GM23248 (cell line): ENCODE measurements at regions not wholly inside any gene's neighbourhood (a gene's known extent, or its start where the extent isn't known, plus 50 kb on each side); places are given as distances from the start of the nearest gene placed in this dataset.

Source experiments
- DNase-seq: peaks from one replicate; pipeline ENCODE4 v3.0.0-alpha.2; 2015
- H2AFZ ChIP-seq: fragments of 200-600 bp; sonication (generic); 2 replicates; pipeline ENCODE4 v1.6.1; 2016; ENCODE audit warnings: antibody characterized with exemption
- H3F3A ChIP-seq: fragments of 200-600 bp; sonication (generic); 2 replicates; pipeline ENCODE4 v1.6.1; 2016; ENCODE audit warnings: mild to moderate bottlenecking, antibody characterized with exemption, mixed run types; ENCODE audit not compliant: insufficient read depth
- H3K27ac ChIP-seq: fragments of 200-600 bp; sonication (generic); 2 replicates; pipeline ENCODE4 v1.5.1; 2016; ENCODE audit warnings: mild to moderate bottlenecking
- H3K27me3 ChIP-seq: fragments of 200-600 bp; sonication (generic); replicated peaks from 2 replicates; pipeline ENCODE4 v1.6.1; 2016; ENCODE audit warnings: mild to moderate bottlenecking; ENCODE audit not compliant: insufficient read depth
- H3K36me3 ChIP-seq: fragments of 200-600 bp; sonication (generic); 2 replicates; pipeline ENCODE4 v1.6.1; 2016; ENCODE audit warnings: low read depth, mild to moderate bottlenecking
- H3K4me1 ChIP-seq: fragments of 200-600 bp; sonication (generic); 2 replicates; pipeline ENCODE4 v1.6.1; 2016; ENCODE audit warnings: mild to moderate bottlenecking; ENCODE audit not compliant: insufficient read depth
- H3K4me2 ChIP-seq: fragments of 200-600 bp; sonication (generic); one replicate; pipeline ENCODE4 v1.6.1; 2016; ENCODE audit warnings: mild to moderate bottlenecking; ENCODE audit not compliant: unreplicated experiment
- H3K4me3 ChIP-seq: fragments of 200-600 bp; sonication (generic); 2 replicates; pipeline ENCODE4 v1.5.1; 2016; ENCODE audit warnings: mild to moderate bottlenecking
- H3K79me2 ChIP-seq: fragments of 200-600 bp; sonication (generic); 2 replicates; pipeline ENCODE4 v1.6.1; 2016; ENCODE audit warnings: mild to moderate bottlenecking; ENCODE audit not compliant: insufficient read depth
- H3K9ac ChIP-seq: fragments of 200-600 bp; sonication (generic); 2 replicates; pipeline ENCODE4 v1.6.1; 2016; ENCODE audit warnings: mild to moderate bottlenecking
- H3K9me2 ChIP-seq: fragments of 200-600 bp; sonication (generic); 2 replicates; pipeline ENCODE4 v1.6.1; 2016; ENCODE audit warnings: mixed run types, mild to moderate bottlenecking, moderate library complexity; ENCODE audit not compliant: insufficient read depth
- H3K9me3 ChIP-seq: fragments of 200-600 bp; sonication (generic); one replicate; pipeline ENCODE4 v1.6.1; 2017; ENCODE audit warnings: low read depth
- H4K20me1 ChIP-seq: fragments of 200-600 bp; sonication (generic); 2 replicates; pipeline ENCODE4 v1.6.0; 2016; ENCODE audit not compliant: insufficient read depth
- EZH2 ChIP-seq: fragments of 200-600 bp; sonication (generic); IDR thresholded peaks from 2 replicates; pipeline ENCODE4 v1.6.1; 2018; ENCODE audit warnings: antibody characterized with exemption, mild to moderate bottlenecking; ENCODE audit not compliant: insufficient read depth, poor library complexity, severe bottlenecking
- EZH2phosphoT487 ChIP-seq: fragments of 200-600 bp; sonication (generic); IDR thresholded peaks from 2 replicates; pipeline ENCODE4 v1.6.1; 2018; ENCODE audit warnings: antibody characterized with exemption, moderate library complexity, mild to moderate bottlenecking, low read depth; ENCODE audit not compliant: insufficient read depth
- WGBS, 2 experiments: methylation state at CpG; one replicate each; pipeline ENCODE4 v1.1.6; 2015 to 2017; ENCODE audit warnings: low lambda C conversion rate in 2 of 2, low coverage in 1 of 2; ENCODE audit errors: missing lambda C conversion rate in 2 of 2; 5-methylcytosine and 5-hydroxymethylcytosine counted together
- in situ Hi-C: fragments of 300-500 bp; cut with MboI; formaldehyde crosslinking; loops from 2 replicates; pipeline ENCODE4 v1.15.0; 2020

GRCh38 chr11:106581399-106581798, 436.9 kb downstream of the GUCY1A2 start:
- no peaks in the 10 kb centered on the region for H3K9me3 ChIP-seq
- no peak overlapping the region for H3K27ac ChIP-seq
- H4K20me1 ChIP-seq, result no peaks in the 10 kb centered on the region
- no peak overlapping the region for H3K4me2 ChIP-seq
- TF ChIP-seq EZH2phosphoT487, result no peak
- no peak for TF ChIP-seq EZH2
- H3K79me2 ChIP-seq, result no peaks in the 10 kb centered on the region
- in situ Hi-C loops, result loop anchor here (25.0 kb wide), 2 partner anchors 419 to 456 kb away; no protein-coding TSS in a partner anchor
- H3K4me3 ChIP-seq, result no peak overlapping the region
- no peak overlapping the region for H3K9ac ChIP-seq
- DNase-seq, result no peak
- 44 to 48% methylated on average over 6 of the region's 6 CpGs for WGBS, 2 experiments
- H3F3A ChIP-seq, result no peaks in the 10 kb centered on the region
- no peaks in the 10 kb centered on the region for H3K36me3 ChIP-seq
- H3K27me3 ChIP-seq, result no peaks in the 10 kb centered on the region
- H3K9me2 ChIP-seq, result no peaks in the 10 kb centered on the region
- no peaks in the 10 kb centered on the region for H3K4me1 ChIP-seq
- H2AFZ ChIP-seq, result no peak overlapping the region

- Histone ChIP-seq H3K4me3 (no peak overlapping the region), H3K79me2 (no peaks in the 10 kb centered on the region), H3F3A (no peaks in the 10 kb centered on the region), H3K27ac (no peak overlapping the region), H3K9ac (no peak overlapping the region), H4K20me1 (no peaks in the 10 kb centered on the region), H3K27me3 (no peaks in the 10 kb centered on the region), H3K36me3 (no peaks in the 10 kb centered on the region), H3K4me1 (no peaks in the 10 kb centered on the region), H3K4me2 (no peak overlapping the region), H3K9me2 (no peaks in the 10 kb centered on the region), H3K9me3 (no peaks in the 10 kb centered on the region), H2AFZ (no peak overlapping the region)
- DNase-seq, result peak; percentile 70
- WGBS, 2 experiments, result 38 to 50% methylated on average over 5 of the region's 5 CpGs
- TF ChIP-seq EZH2phosphoT487 (no peak), EZH2 (no peak)
- in situ Hi-C loops, result loop anchor here (25.0 kb wide), 2 partner anchors 423 to 452 kb away; no protein-coding TSS in a partner anchor
Measured at GRCh38 chr11:106585061-106585460, 433.2 kb downstream of the GUCY1A2 start.

- Histone ChIP-seq H3K4me1 (no peaks in the 10 kb centered on the region), H2AFZ (no peak overlapping the region), H3K9ac (no peak overlapping the region), H3K27me3 (0 out of 2 replicates have a peak, but pooled peaks cover 5% of the 10 kb centered on the region), H3F3A (no peaks in the 10 kb centered on the region), H3K9me2 (no peaks in the 10 kb centered on the region), H3K4me3 (no peak overlapping the region), H4K20me1 (no peaks in the 10 kb centered on the region), H3K79me2 (no peaks in the 10 kb centered on the region), H3K4me2 (no peak overlapping the region), H3K27ac (no peak overlapping the region), H3K9me3 (no peaks in the 10 kb centered on the region), H3K36me3 (no peaks in the 10 kb centered on the region)
- no peak for DNase-seq
- WGBS, 2 experiments, result 42 to 47% methylated on average over 6 of the region's 6 CpGs
- TF ChIP-seq EZH2 (no peak), EZH2phosphoT487 (no peak)
- in situ Hi-C loops, result loop anchor here (25.0 kb wide), 2 partner anchors 433 to 442 kb away; no protein-coding TSS in a partner anchor
Measured at GRCh38 chr11:106594751-106595351, 423.4 kb downstream of the GUCY1A2 start.

- no peak for DNase-seq
- no peak overlapping the region for H3K9ac ChIP-seq
- WGBS, 2 experiments, result 56 to 59% methylated on average over 3 of the region's 3 CpGs
- TF ChIP-seq EZH2phosphoT487 (no peak), EZH2 (no peak)
- no peaks in the 10 kb centered on the region for H4K20me1 ChIP-seq
- no peaks in the 10 kb centered on the region for H3K4me1 ChIP-seq
- in situ Hi-C loops, result no loop called here
- no peaks in the 10 kb centered on the region for H3K9me3 ChIP-seq
- no peak overlapping the region for H3K27ac ChIP-seq
- no peak overlapping the region for H2AFZ ChIP-seq
- H3F3A ChIP-seq, result no peaks in the 10 kb centered on the region
- H3K36me3 ChIP-seq, result no peaks in the 10 kb centered on the region
- no peaks in the 10 kb centered on the region for H3K79me2 ChIP-seq
- no peak overlapping the region for H3K4me2 ChIP-seq
- H3K27me3 ChIP-seq, result no peaks in the 10 kb centered on the region
- H3K4me3 ChIP-seq, result no peak overlapping the region
- H3K9me2 ChIP-seq, result no peaks in the 10 kb centered on the region
Measured at GRCh38 chr11:106601684-106602297, 416.5 kb downstream of the GUCY1A2 start.
